ENCODE measurements at regions not wholly inside any gene's neighbourhood (a gene's known extent, or its start where the extent isn't known, plus 50 kb on each side); places are given as distances from the start of the nearest gene placed in this dataset.

DNA sequence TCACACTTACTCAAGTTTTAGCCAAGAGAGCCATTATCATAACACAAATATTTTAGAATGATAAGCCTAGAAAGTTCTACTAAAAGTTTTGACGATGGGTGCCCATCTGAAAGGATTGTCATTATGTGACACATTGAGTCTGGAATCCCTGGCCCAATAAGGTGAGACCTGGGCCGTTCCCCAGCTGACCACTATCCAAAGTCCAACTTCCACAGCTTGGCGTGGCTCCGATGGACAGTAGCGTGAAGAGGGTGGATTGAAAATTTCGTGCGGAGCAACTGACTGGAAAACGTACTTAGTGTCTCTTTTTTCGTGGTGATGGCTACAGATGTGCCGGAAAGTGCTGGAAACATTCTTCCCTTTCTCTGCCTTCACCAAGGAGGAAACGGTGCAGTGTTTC lies 439.0 kb upstream of the ZMIZ1 start:
- intact Hi-C loops (cut with DNase I, micrococcal nuclease): no loop called here
- no peak for DNase-seq
- no peak for ATAC-seq

DNA sequence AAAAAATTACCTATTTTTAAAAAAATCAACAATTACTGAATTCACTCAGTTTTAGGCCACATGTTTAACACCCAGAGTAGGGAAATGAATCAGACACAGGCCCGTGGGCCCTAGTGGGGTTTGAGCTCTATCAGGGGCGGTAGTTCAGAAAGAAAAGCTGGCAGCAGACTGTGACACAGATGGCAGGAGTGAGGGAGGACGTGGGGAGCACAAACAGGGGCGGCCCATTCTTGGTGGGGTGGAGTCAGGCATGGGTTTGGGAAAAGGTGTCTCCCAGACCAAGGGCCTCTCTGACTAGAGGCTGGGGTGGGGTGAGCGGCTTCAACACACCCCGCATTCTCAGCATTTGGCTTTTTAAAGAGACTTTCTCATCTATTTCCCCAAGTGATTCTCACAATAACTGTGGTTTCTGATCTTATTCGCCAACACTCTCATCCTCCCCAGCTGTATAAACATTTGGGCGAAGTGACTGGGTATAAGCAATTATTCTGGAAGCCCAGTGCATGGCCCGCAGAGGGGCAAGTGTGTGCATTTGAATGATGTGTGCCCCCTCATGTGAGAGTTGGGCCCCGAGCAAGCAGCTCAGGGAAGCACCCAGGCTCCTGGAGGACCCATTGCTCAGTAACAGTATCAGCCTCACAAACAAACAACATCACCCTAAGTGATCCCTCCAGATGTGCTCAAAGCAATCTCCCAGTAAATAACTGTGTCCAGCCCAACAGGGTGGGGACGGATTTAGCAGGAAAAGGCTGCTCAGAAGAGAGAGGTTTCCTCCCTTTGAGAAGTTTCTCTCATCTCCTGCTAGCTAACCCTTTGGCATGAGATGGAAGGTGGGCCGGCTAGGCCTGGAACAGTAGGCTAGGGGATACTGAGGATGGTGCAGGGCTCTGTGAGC lies 437.6 kb upstream of the ZMIZ1 start:
- intact Hi-C loops (cut with DNase I, micrococcal nuclease): no loop called here
- ATAC-seq (no peak), DNase-seq (no peak)

DNA sequence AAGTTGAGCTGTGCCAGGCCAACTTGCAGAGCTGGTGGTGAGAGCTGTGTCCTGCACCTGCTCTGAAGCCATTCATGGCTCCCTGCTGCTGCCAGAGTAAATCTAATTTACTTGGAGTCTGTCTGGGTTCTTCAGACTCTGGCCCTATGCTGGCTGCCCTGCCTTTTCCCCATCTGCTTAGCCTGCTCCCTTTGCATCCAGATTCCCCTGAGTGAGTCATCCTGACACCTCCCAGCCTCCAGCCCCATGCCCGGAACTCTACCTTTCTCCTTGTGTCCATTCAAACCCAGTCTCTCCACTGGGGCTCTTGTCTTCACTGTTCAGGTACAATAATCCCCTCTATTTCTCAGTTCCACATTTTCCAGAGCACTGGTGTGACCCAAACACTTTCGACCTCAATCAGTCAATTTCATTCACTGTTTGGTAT lies 434.4 kb upstream of the ZMIZ1 start:
- intact Hi-C loops (cut with DNase I, micrococcal nuclease): no loop called here
- ATAC-seq (no peak), DNase-seq (no peak)

DNA sequence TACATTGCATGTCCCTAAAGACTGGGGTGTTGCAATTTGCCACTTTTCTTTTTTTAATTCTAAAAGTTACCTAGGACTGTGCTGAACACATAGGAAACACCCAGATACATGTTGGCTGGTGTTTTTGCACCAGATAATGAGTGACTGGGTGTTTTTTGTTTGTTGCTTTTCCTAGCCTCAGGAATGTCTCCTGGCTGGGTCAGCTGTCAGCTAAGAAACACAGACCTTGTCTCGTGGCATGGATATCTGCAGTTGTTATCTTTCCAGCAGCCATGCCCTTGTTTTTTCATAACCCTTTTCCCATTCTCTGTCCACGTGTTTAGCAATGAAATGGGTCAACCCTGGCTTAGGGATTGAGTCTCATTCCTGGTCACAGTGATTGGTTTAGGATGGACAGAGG lies 433.9 kb upstream of the ZMIZ1 start:
- intact Hi-C loops (cut with DNase I, micrococcal nuclease): no loop called here
- ATAC-seq (no peak), DNase-seq (no peak)

DNA sequence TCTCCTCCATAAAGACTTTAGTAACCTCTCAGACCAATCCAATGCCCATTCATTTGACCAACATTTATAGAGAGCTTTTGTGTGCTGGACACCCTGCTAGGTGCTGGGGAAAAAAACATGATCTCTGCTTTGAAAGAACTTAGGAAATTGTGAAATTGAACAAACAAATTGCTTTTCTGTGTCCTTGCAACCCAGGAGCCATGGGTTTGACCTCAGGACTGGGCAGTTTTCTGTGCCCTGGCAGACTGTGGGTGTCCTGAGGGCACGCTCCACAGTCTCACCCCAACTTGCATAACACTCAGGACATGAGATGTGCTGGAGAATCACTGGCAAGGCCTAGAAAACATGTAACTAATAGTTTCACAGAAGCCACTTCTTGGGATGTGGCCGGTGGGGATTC lies 429.1 kb upstream of the ZMIZ1 start:
- DNase-seq (no peak), ATAC-seq (no peak)
- intact Hi-C loops (cut with DNase I, micrococcal nuclease): no loop called here

DNA sequence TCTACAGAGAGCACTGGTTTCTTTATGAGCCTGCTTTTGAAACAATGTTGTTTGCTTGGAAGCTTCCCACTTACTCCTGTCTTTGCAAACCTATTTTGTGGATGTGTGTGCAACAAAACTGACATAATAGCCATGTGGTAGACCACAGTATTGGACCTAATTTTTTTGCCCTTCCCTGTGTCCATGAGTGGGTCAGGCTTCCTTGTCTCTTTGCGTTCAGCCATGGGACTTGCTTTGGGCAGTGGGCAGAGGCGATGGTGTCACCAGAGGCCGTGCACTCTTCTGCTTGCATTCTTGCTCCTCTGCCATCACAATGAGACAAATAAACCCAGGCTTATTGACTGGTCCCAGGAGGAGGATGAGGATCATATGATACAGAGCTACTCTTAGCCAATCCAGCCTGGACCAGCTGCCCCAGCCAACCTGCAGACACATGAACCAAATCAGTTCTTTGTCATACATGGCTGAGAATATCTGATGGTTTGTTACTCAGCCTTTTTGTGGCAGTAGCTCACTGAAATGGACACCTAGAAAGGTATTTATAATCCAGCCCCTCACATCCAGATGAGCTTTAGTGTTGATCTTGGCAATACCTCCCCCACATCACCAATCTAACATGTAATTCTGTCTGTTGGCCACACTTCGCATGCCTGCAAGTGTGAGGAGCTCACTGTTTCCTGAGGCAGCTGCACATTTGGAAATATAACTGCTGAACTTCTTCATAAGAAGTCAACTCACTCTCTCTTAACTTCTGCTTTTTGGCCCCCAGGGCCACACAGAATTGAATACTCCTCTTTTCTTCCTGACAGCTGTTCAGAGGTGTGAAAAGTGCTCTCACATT lies 427.8 kb upstream of the ZMIZ1 start:
- intact Hi-C loops (cut with DNase I, micrococcal nuclease): no loop called here
- ATAC-seq: no peak
- DNase-seq: no peak

DNA sequence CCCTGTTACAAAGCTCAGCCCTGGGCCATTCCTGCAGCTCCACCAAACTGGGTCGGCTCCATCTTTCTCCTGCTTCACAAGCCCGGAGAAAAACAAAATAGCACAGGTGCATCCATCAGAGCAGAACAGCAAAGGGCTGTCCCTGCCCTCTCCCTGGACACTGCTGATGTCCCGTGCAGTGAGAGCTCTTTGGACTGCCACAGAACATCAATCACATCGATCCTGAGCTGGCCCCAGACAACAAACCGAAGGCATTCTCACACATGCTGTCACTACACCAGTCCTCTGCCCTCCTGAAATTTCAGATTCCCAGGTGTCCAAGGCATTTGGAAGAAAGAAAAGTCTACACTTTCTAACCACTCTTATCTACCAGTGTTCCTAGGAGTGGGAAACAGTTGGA lies 427.1 kb upstream of the ZMIZ1 start:
- no peak for DNase-seq
- intact Hi-C loops (cut with DNase I, micrococcal nuclease): no loop called here
- no peak for ATAC-seq

DNA sequence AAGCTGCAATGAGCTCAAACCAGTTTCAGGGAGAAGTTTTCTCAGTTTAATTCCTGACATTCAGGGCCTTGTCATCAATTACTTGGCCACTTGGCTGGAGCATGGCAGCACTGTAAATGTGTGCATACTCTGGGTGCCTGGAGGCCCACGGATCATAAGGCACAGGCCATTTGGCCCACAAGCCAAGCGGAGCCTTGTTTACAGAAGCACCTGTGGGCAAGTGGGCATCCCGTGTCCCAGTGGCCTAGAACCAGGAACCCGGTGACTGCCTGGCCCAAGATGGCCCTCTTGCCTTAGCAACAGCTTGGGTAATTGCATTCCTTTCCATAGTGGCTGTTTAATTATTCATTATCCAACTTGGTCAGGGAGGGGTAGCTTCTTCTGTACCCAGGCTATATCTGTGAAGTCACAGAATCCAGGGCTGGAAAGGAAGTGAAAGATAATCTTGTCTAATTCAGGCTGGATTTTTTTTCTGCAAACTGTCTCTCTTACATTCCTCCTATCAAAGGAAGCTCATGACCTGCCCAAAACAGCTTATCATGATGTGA lies 426.4 kb upstream of the ZMIZ1 start:
- ATAC-seq (no peak), DNase-seq (no peak)
- intact Hi-C loops (cut with DNase I, micrococcal nuclease): no loop called here

DNA sequence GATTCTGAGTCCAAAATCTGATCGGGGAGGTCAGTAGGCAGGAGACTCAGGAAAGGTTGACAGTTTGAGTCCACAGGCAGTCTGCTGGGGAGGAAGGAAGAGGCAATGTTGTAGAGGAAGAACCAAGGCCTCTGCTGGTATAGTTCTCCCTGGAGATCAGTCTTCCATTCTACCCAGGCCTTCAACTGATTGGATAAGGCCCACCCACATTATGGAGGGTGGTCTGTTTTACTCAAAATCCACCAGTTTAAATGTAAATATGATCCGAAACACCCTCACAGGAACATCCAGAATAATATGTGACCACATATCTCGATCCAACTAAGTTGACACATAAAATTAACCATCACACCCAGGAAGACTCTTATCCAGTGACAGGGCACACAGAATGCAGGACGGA lies 425.3 kb upstream of the ZMIZ1 start:
- DNase-seq (no peak), ATAC-seq (no peak)
- intact Hi-C loops (cut with DNase I, micrococcal nuclease): no loop called here

DNA sequence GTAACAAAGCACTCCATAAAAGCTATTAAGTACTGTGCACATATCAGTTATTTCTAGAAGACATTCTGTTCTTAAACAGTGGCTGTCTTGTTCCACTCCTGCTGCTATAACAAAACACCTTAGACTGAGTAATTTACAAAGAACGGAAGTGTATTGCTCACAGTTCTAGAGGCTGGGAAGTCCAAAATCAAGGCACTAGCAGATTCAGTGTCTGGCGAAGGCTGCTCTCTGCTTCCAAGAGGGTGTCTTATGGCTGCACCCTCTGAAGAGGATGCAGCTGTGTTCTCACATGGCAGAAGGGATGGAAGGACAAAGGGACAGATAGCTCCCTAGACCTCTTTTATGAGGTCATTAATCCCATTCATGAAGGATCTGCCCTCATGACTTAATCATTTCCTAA lies 424.2 kb upstream of the ZMIZ1 start:
- no peak for ATAC-seq
- no peak for DNase-seq
- intact Hi-C loops (cut with DNase I, micrococcal nuclease): no loop called here

DNA sequence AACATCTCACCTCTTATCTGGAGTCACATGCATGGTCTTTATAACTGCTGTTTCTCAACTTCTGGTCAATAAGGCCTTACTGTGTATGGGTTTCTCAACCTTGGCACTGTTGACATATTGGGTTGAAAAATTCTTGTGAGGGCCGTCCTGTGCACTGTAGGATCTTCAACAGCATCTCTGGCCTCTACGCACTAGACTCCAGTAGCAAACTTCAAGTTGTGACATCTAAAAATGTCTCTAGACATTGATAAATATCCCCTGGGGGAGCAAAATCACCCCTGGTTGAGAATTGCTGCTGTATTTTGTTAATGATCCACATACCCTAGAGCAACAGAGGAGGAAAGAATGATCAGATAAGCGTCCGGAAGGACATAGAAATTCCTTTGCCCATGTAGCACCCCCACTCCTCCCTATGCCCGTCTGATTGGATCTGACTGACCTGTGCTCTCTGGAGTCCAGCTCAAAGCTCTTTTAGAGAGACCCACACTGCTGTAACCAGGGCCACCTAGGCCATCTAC lies 423.5 kb upstream of the ZMIZ1 start:
- no peak for DNase-seq

DNA sequence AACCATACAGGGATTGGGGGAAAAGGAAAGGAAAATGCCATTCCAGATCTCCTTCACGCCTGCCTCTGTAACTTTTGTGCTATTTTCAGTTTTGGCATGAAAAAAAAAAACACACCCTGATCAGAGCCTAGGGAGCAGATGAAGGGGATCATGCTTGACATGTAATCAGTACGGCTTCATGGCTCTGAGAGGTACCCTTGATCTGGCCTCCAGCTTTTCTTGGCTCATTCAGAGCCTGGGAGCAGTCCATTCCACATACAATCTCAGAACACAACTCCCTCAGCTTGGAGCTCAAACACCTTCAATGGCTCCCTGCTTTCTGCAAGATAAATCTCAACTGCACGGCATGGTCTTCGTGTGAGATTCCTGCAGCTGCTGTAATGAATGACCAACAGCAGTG lies 422.8 kb upstream of the ZMIZ1 start:
- intact Hi-C loops (cut with DNase I, micrococcal nuclease): no loop called here
- DNase-seq (no peak), ATAC-seq (no peak)

More for the DNA sequence above, 423.5 kb upstream of the ZMIZ1 start:
- ATAC-seq: no peak
- intact Hi-C loops (cut with DNase I, micrococcal nuclease): no loop called here

DNA sequence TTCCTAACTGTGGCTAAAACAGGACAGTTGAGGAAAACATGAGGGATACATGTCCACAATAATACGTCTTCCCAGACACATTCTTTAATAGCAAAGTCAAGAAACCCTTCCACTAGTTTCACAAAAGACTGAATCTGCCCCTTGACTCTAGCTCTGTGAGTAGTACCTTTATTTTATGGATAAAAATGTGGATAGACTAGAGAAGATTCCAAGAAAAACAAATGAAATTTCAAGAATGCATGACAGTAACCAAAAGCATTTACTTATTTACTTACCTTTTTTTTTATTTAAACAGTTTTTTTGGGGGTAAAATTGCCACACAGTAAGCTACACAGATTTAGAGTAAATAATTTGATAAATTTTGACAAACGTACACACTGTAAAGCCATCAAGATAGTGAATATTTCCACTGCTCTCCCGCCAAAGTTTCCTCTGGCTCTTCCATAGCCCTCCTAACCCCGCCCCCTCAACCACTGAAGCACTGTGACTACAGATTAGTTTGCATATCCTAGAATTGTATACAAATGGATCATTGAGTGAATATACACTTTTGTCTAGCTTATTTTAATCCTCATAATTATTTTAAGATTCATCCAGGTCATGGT lies 420.4 kb upstream of the ZMIZ1 start:
- ATAC-seq (no peak), DNase-seq (no peak)
- intact Hi-C loops (cut with DNase I, micrococcal nuclease): no loop called here

DNA sequence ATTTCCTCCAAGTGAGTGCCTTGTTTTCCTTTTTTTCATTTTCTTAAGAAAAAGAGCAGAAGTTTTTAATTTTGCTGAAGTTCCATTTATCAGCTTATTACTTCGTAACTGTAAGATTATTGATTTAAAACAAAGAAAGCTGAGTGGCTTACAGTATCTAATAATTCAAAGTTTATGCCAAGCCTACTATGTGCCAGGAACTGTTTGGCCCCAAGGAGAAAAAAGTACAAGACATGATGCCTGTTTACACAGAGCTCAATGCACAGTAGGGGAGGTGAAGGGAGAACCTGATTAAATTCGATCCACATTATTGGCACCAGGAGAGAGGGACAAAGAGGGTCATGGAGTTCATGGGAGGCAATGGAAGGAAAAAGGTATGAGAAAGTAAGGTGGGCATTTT lies 419.3 kb upstream of the ZMIZ1 start:
- ATAC-seq: no peak
- intact Hi-C loops (cut with DNase I, micrococcal nuclease): no loop called here
- no peak for DNase-seq

DNA sequence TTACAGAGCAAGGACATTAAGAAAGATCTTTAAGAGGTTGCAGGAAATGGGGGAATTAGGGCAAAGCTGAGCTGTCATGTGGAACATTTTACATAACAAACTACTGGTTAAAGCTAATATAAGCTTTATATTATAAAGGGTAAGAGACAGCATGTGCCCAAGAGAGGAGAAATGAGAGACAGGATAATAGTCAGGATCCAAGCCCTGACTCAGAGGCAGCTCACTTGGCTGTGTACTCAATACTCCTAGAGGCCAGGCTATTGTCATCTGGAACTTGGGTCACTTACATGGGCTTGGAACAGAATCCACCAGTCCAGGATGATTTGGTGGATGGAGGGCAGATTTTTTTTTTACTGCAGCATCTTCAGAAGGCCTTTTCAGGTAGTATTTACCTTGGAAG lies 418.6 kb upstream of the ZMIZ1 start:
- intact Hi-C loops (cut with DNase I, micrococcal nuclease): no loop called here
- ATAC-seq: no peak

DNA sequence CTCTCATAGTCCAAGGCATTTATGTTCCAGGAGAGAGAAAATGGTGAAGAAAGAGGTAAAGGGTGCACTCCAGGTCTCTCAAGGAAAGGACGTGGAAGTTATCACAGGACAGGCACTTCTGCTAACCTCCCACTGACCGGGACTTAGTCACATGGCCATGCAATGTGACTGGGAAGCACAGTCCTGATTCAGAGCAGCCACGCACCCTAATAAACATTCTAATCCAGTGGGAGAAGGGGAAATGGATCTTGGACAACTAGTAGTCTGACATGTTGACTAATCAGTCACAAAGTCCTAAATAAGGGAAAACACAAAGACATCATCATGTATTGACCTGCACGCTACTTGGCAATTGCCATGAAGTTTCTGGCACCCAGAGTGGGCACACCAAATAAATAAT lies 417.5 kb upstream of the ZMIZ1 start:
- intact Hi-C loops (cut with DNase I, micrococcal nuclease): no loop called here
- DNase-seq (no peak), ATAC-seq (no peak)

More for the DNA sequence above, 418.6 kb upstream of the ZMIZ1 start:
- no peak for DNase-seq

DNA sequence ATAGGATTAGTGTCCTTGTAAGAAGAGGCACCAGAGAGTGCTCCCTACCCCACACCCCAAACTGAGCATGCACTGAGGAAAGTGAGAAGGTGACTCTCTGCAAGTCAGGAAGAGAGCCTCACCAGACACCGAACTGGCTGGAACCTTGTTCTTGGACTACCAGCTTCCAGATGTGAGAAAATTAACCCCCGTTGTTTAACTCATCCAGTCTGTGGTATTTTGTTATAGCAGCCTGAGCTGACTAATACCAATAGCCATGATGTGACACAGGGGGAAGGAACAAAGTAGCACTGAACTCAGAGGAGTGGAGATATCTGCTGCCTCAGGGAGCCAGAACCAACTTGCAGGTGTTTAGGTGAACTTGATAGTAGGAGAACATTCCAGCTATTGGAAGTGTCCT lies 415.2 kb upstream of the ZMIZ1 start:
- DNase-seq (no peak), ATAC-seq (no peak)
- intact Hi-C loops (cut with DNase I, micrococcal nuclease): no loop called here

DNA sequence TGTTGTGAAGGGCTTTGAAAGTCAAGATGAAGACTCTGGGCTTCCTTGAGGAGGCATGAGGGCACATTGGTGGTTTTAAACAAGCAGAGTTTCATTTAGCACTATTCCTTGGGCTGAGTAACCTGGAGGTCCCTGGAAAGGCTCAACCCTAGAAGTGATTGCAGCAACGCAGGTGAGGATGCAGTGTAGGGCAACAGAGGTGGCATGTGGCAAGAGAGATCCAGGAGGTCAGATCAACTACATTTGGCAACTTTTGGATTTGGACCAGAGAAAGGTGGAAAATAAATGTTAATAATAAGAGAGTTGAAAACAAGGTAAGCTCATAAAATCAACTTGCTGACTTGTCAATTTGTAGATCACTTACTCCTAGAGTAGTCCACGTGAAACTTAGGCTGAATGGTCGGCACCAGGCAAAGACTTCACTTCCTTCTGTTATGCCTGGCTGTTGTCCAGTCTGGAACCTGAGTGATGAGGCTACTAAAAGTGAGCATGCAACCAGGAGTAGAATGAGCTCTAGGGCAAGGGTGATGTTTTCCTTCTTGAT lies 414.6 kb upstream of the ZMIZ1 start:
- DNase-seq: no peak
- no peak for ATAC-seq
- intact Hi-C loops (cut with DNase I, micrococcal nuclease): no loop called here

DNA sequence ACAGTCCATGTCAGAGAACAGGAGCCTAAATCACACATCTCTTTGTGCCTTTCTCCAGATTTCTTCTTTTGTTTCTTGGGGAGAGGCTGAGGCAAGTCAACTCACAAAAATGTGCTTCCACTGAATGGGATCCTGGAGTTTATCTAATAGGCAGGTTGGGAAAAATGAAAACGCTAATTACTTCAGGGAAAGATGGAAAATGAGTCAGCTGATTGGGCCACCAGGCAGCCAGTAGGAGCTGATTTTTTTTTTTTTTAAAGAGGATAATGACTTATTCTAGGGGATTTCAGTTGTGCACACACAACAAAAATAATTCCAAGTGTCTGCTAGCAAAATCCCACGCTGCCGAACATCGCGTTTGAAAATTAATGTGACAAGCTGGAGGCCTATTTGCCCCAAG lies 412.8 kb upstream of the ZMIZ1 start:
- ATAC-seq (no peak), DNase-seq (no peak)
- intact Hi-C loops (cut with DNase I, micrococcal nuclease): no loop called here
